ENCODE measurements at regions not wholly inside any gene's neighbourhood (a gene's known extent, or its start where the extent isn't known, plus 50 kb on each side); places are given as distances from the start of the nearest gene placed in this dataset.
A peak's percentile ranks its signal among the peaks of the same experiment; 100 is the strongest.
"Not testable (repeated sequence)": the region's sequence is repeated elsewhere in the genome, so short reads cannot be mapped to it uniquely, and the experiment has no call there.

DNA sequence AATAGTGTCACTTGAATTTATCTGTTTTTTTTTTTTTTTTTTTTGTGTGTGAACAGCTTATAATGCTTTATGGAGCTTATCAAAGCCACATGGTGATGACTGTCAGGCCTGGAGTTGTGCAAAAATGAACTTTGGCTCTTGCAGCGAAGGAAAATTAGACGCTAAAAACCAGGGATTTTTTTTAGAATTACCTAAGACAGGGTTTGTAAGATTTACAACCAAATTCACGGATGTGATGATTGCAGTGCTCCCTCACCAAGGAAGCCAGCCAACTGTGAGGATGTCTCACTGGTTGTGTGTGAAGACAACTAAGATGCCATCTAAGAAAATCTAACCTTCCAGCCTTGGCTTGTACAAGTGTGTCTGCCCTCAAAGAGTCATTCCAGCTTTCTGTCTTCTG lies 127.1 kb upstream of the SLC4A4 start:
- DNase-seq = no peak
- CTCF ChIA-PET = no interaction called here
- Mint-ChIP-seq H3K36me3 (peaks cover 0 to 12% (median 0%) of the 10 kb centered on the region in 3 donors), H3K27me3 (peaks cover 0 to 2% of the 10 kb centered on the region in 2 donors), H3K9me3 (peaks cover 0 to 3% (median 0%) of the 10 kb centered on the region in 5 donors), H3K27ac (peak overlapping the region in 1 of 8 donors; percentile 49), H3K4me3 (no peak overlapping the region), H3K4me1 (peaks cover 0 to 4% (median 0%) of the 10 kb centered on the region in 3 donors)
- H3K27me3 ChIP-seq (ENCODE audit: insufficient read depth, low read length, poor library complexity, severe bottlenecking) = no peaks in the 10 kb centered on the region
- H3K4me1 ChIP-seq (ENCODE audit: insufficient read depth, low read length) = no peaks in the 10 kb centered on the region
- no peak overlapping the region for H3K4me3 ChIP-seq (ENCODE audit: low read length)
- no peaks in the 10 kb centered on the region for H3K36me3 ChIP-seq (ENCODE audit: insufficient read depth, low read length)
- no peaks in the 10 kb centered on the region for H3K9me3 ChIP-seq (ENCODE audit: low read length)
- H3K27ac ChIP-seq (ENCODE audit: low read depth, low read length) = no peak overlapping the region
- POLR2A ChIA-PET = no interaction called here

DNA sequence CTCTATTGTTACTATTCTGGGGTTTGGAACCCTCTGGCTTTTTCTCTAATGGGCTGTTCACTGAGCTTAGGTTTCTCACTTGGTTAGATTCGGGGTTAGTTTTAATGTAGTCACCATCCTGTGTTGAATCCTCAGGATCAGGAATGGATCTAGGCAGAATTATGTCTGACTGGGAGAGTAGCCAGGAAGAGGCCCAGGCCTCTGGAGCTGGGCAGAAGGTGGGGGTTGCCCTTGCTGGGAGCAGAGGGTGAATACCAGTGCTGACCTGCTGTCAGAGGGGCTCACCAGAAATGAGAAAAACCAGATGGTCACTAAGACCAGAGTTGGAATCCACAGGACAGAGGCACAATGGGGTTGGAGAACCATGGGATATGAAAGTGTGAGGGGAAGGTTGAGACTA lies 126.6 kb upstream of the SLC4A4 start:
- H3K4me3 Mint-ChIP-seq = no peak overlapping the region
- no peak overlapping the region for H3K27ac Mint-ChIP-seq
- peaks cover 0 to 12% (median 0%) of the 10 kb centered on the region in 3 donors for H3K36me3 Mint-ChIP-seq
- Histone ChIP-seq H3K27ac (ENCODE audit: low read depth, low read length) (no peak overlapping the region), H3K36me3 (ENCODE audit: insufficient read depth, low read length) (no peaks in the 10 kb centered on the region), H3K27me3 (ENCODE audit: insufficient read depth, low read length, poor library complexity, severe bottlenecking) (no peaks in the 10 kb centered on the region), H3K4me3 (ENCODE audit: low read length) (no peak overlapping the region), H3K9me3 (ENCODE audit: low read length) (no peaks in the 10 kb centered on the region), H3K4me1 (ENCODE audit: insufficient read depth, low read length) (no peaks in the 10 kb centered on the region)
- ChIA-PET CTCF (no interaction called here), POLR2A (no interaction called here)
- peaks cover 0 to 4% (median 0%) of the 10 kb centered on the region in 3 donors for H3K4me1 Mint-ChIP-seq
- H3K27me3 Mint-ChIP-seq = peaks cover 0 to 2% of the 10 kb centered on the region in 2 donors
- peaks cover 0 to 3% (median 0%) of the 10 kb centered on the region in 5 donors for H3K9me3 Mint-ChIP-seq
- no peak for DNase-seq

DNA sequence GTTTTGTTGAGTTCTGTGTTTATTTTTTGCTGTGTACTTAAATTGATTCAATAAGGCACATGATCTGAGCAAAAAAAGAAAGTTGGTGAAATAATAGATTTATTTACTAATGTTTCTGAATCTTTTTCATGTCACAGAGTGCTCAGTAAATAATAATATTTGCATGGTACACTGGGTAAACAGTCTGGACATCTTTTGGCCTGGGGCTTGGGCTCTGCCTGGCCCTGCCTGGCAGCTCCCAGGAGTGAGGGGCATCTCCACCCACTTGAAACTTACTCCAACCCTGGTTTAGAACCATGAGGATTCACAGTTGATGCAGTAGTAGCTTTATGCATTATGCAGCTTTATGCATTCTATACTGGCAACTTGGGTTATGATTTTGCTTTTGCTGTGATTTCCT lies 124.2 kb upstream of the SLC4A4 start:
- peaks cover 0 to 12% (median 0%) of the 10 kb centered on the region in 3 donors for H3K36me3 Mint-ChIP-seq
- Histone ChIP-seq H3K36me3 (ENCODE audit: insufficient read depth, low read length) (no peaks in the 10 kb centered on the region), H3K9me3 (ENCODE audit: low read length) (no peaks in the 10 kb centered on the region), H3K4me3 (ENCODE audit: low read length) (no peak overlapping the region), H3K27me3 (ENCODE audit: insufficient read depth, low read length, poor library complexity, severe bottlenecking) (no peaks in the 10 kb centered on the region), H3K27ac (ENCODE audit: low read depth, low read length) (no peak overlapping the region), H3K4me1 (ENCODE audit: insufficient read depth, low read length) (no peaks in the 10 kb centered on the region)
- no peak overlapping the region for H3K4me3 Mint-ChIP-seq
- H3K4me1 Mint-ChIP-seq = peaks cover 4 to 6% (median 5%) of the 10 kb centered on the region in 3 donors
- H3K27ac Mint-ChIP-seq = peak overlapping the region in 1 of 8 donors; percentile 30
- peaks cover 0 to 2% of the 10 kb centered on the region in 2 donors for H3K27me3 Mint-ChIP-seq
- H3K9me3 Mint-ChIP-seq = peaks cover 0 to 3% (median 0%) of the 10 kb centered on the region in 5 donors
- POLR2A ChIA-PET = no interaction called here
- CTCF ChIA-PET = no interaction called here
- DNase-seq = no peak

GRCh38 chr4:71216316-71216959 lies 122.4 kb upstream of the SLC4A4 start:
- Mint-ChIP-seq H3K27me3 (no peaks in the 10 kb centered on the region), H3K27ac (no peak overlapping the region), H3K9me3 (peaks cover 0 to 3% (median 0%) of the 10 kb centered on the region in 5 donors), H3K36me3 (peaks cover 0 to 12% (median 0%) of the 10 kb centered on the region in 3 donors), H3K4me1 (peaks cover 4 to 6% (median 5%) of the 10 kb centered on the region in 3 donors), H3K4me3 (no peak overlapping the region)
- H3K27me3 ChIP-seq (ENCODE audit: insufficient read depth, low read length, poor library complexity, severe bottlenecking) = no peaks in the 10 kb centered on the region
- no peak for DNase-seq
- no peaks in the 10 kb centered on the region for H3K36me3 ChIP-seq (ENCODE audit: insufficient read depth, low read length)
- no peaks in the 10 kb centered on the region for H3K4me1 ChIP-seq (ENCODE audit: insufficient read depth, low read length)
- ChIA-PET CTCF (interaction anchor here (0.5 kb wide), 1 partner anchor 196 kb away, joined by 3 read pairs; no protein-coding TSS in a partner anchor), POLR2A (no interaction called here)
- H3K27ac ChIP-seq (ENCODE audit: low read depth, low read length) = no peak overlapping the region
- H3K9me3 ChIP-seq (ENCODE audit: low read length) = no peaks in the 10 kb centered on the region
- no peak overlapping the region for H3K4me3 ChIP-seq (ENCODE audit: low read length)

DNA sequence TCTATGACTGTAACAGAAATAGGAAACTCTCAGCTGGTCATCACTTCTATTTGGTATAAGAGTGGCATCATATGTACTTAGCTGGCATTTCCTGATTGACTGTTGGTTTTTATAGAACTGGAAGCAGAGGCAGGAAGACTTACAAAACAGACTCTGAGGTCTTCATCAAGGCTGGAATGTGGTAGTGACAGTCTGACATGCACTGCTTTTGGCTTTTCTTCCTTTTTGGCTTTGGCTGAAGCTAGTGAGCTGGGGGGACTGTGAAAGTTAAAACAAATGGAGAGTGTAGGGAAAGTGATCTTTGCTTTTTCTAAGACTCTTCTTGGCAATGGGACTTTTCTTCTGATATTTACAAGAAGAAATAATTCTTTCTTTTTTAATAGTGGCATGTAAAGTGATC lies 121.1 kb upstream of the SLC4A4 start:
- CTCF ChIA-PET = interaction anchor here (1.1 kb wide), 1 partner anchor 33 kb away, joined by 3 read pairs; no protein-coding TSS in a partner anchor
- POLR2A ChIA-PET = no interaction called here
- H3K4me1 ChIP-seq (ENCODE audit: insufficient read depth, low read length) = no peaks in the 10 kb centered on the region
- H3K27me3 ChIP-seq (ENCODE audit: insufficient read depth, low read length, poor library complexity, severe bottlenecking) = no peaks in the 10 kb centered on the region
- H3K4me3 Mint-ChIP-seq = no peak overlapping the region
- H3K27me3 Mint-ChIP-seq = peaks cover 0 to 6% of the 10 kb centered on the region in 2 donors
- H3K9me3 ChIP-seq (ENCODE audit: low read length) = no peaks in the 10 kb centered on the region
- H3K9me3 Mint-ChIP-seq = peaks cover 0 to 3% (median 0%) of the 10 kb centered on the region in 5 donors
- no peak overlapping the region for H3K4me3 ChIP-seq (ENCODE audit: low read length)
- H3K27ac ChIP-seq (ENCODE audit: low read depth, low read length) = no peak overlapping the region
- H3K27ac Mint-ChIP-seq = peak overlapping the region in 1 of 8 donors; percentile 88
- peaks cover 4 to 6% (median 5%) of the 10 kb centered on the region in 3 donors for H3K4me1 Mint-ChIP-seq
- DNase-seq = no peak
- peaks cover 0 to 17% (median 0%) of the 10 kb centered on the region in 3 donors for H3K36me3 Mint-ChIP-seq
- H3K36me3 ChIP-seq (ENCODE audit: insufficient read depth, low read length) = no peaks in the 10 kb centered on the region

DNA sequence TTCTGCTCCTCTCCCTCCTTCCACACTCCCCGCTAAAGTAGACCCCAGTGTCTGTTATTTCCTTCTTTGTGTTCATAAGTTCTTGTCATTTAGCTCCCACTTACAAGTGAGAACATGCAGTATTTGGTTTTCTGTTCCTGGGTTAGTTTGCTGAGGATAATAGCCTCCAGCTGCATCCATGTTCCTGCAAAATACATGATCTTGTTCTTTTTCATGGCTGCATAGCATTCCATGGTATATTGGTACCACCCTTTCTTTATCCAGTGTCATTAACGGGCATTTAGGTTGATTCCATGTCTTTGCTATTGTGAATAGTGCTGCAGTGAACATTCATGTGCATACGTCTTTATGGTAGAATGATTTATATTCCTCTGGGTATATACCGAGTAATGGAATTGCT lies 118.0 kb upstream of the SLC4A4 start:
- H3K27me3 ChIP-seq (ENCODE audit: insufficient read depth, low read length, poor library complexity, severe bottlenecking); H3K9me3 ChIP-seq (ENCODE audit: low read length); DNase-seq; H3K9me3 Mint-ChIP-seq; H3K4me1 ChIP-seq (ENCODE audit: insufficient read depth, low read length); H3K27me3 Mint-ChIP-seq; H3K4me1 Mint-ChIP-seq; POLR2A ChIA-PET; H3K4me3 ChIP-seq (ENCODE audit: low read length); H3K27ac Mint-ChIP-seq; H3K27ac ChIP-seq (ENCODE audit: low read depth, low read length); CTCF ChIA-PET; H3K36me3 ChIP-seq (ENCODE audit: insufficient read depth, low read length); H3K4me3 Mint-ChIP-seq: not testable (repeated sequence)
- H3K36me3 Mint-ChIP-seq = peaks cover 0 to 20% (median 0%) of the 10 kb centered on the region in 3 donors

DNA sequence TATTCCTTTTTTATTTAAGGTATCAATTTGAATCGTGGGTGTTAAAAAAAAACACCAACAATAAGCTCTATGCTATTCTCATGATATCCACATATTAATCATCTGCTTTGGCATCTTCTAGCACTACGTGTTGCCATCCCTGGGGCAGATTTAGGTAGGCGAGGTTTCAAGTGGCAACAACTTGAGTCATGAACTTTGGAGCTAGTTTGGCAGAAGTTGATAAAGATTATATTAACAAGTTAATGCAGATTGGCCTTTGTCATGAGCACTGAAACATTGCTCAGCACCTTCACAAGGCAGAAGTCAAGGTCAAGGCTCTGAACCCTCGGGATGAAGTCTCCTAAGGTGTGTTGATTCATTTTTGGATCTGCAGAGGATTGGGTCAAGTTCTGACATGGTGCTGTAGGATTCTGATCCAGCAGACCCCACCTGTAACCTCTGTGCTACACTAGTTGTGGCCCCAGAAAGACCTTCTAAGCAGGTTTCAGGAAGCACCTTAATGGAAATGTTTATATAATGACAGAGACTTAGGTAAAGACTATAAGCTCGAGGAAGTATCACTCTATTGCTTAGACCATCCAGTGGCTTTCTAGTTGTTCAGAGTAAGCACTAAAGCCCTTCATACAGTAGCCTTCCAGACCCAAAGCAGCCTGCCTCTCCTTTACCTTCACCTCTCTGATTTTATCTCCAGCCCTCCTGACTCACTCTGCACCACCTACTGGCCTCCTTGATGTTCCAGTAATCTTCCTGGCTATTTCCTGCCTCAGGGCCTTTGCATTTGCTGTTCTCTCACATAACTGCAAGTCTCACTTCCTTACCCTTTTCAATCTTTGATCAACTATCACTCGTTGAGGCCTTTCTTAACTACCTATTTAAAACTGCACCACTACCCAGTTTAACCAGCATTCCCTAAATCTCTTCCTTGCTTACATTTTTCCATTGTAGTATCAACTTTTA lies 117.0 kb upstream of the SLC4A4 start:
- ChIA-PET POLR2A (no interaction called here), CTCF (no interaction called here)
- no peaks in the 10 kb centered on the region for H3K36me3 ChIP-seq (ENCODE audit: insufficient read depth, low read length)
- H3K27me3 ChIP-seq (ENCODE audit: insufficient read depth, low read length, poor library complexity, severe bottlenecking) = no peaks in the 10 kb centered on the region
- H3K4me3 ChIP-seq (ENCODE audit: low read length) = no peak overlapping the region
- H3K36me3 Mint-ChIP-seq = peaks cover 0 to 20% (median 0%) of the 10 kb centered on the region in 3 donors
- DNase-seq = no peak
- H3K27ac ChIP-seq (ENCODE audit: low read depth, low read length) = no peak overlapping the region
- H3K4me3 Mint-ChIP-seq = no peak overlapping the region
- H3K9me3 Mint-ChIP-seq = no peaks in the 10 kb centered on the region
- no peaks in the 10 kb centered on the region for H3K4me1 ChIP-seq (ENCODE audit: insufficient read depth, low read length)
- peaks cover 2 to 8% of the 10 kb centered on the region in 2 donors for H3K27me3 Mint-ChIP-seq
- H3K27ac Mint-ChIP-seq = no peak overlapping the region
- no peaks in the 10 kb centered on the region for H3K9me3 ChIP-seq (ENCODE audit: low read length)
- H3K4me1 Mint-ChIP-seq = peaks cover 4 to 6% (median 5%) of the 10 kb centered on the region in 3 donors

GRCh38 chr4:71222661-71223060 lies 116.2 kb upstream of the SLC4A4 start:
- ChIA-PET POLR2A (no interaction called here), CTCF (no interaction called here)
- Histone ChIP-seq H3K4me1 (ENCODE audit: insufficient read depth, low read length) (no peaks in the 10 kb centered on the region), H3K27me3 (ENCODE audit: insufficient read depth, low read length, poor library complexity, severe bottlenecking) (no peaks in the 10 kb centered on the region), H3K9me3 (ENCODE audit: low read length) (no peaks in the 10 kb centered on the region), H3K4me3 (ENCODE audit: low read length) (no peak overlapping the region), H3K36me3 (ENCODE audit: insufficient read depth, low read length) (no peaks in the 10 kb centered on the region), H3K27ac (ENCODE audit: low read depth, low read length) (no peak overlapping the region)
- Mint-ChIP-seq H3K36me3 (peaks cover 0 to 20% (median 0%) of the 10 kb centered on the region in 3 donors), H3K4me3 (no peak overlapping the region), H3K27me3 (peaks cover 2 to 8% of the 10 kb centered on the region in 2 donors), H3K4me1 (peaks cover 3 to 4% (median 3%) of the 10 kb centered on the region in 3 donors), H3K27ac (no peak overlapping the region), H3K9me3 (no peaks in the 10 kb centered on the region)
- DNase-seq = no peak
